ENCODE measurements at regions not wholly inside any gene's neighbourhood (a gene's known extent, or its start where the extent isn't known, plus 50 kb on each side); places are given as distances from the start of the nearest gene placed in this dataset.
"Not testable (repeated sequence)": the region's sequence is repeated elsewhere in the genome, so short reads cannot be mapped to it uniquely, and the experiment has no call there.

DNA sequence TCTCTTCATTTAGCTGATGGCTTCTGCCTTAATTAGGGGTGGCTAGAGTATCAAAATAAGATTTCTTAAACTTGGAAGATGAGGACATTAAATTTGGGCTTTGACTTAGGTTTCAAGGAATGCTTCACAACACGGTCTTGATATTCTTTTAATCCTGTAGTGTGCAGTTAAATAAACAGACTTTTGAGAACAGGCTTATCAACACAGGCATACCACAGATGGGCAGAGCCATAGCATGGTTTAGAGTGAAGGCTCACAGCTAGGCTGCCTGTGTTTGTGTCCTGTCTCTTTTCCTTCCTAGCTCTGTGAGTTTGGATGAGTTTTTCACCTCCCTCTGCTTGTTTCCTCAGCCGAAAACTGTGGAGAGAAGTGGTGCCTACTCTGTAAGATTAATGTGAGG is 102.3 kb upstream of the IPO9 start:
- DNase-seq (ENCODE audit: low read depth), result no peak

DNA sequence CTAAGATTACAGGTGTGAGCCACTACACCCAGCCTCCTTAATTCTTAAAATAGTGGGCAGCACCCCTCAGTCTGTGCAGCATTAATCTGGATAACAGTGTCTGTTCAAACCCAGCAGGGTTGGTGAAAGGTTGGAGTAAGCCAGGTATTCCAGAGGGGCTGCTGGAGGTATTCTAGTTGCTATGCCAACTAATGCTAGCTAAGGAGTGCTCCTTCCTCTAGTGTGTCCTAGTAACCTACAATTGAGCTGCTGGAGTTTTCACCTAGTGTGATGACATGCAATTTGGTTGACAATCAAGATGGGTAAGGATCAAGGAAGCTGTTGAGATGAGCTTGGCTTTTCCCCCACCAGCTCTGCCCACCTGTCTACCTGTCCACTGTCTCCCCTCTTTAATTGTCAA is 100.2 kb upstream of the IPO9 start:
- no peak for DNase-seq (ENCODE audit: low read depth)

- DNase-seq (ENCODE audit: low read depth), result no peak
Observed at GRCh38 chr1:201729973-201730608, 98.9 kb upstream of the IPO9 start.

DNA sequence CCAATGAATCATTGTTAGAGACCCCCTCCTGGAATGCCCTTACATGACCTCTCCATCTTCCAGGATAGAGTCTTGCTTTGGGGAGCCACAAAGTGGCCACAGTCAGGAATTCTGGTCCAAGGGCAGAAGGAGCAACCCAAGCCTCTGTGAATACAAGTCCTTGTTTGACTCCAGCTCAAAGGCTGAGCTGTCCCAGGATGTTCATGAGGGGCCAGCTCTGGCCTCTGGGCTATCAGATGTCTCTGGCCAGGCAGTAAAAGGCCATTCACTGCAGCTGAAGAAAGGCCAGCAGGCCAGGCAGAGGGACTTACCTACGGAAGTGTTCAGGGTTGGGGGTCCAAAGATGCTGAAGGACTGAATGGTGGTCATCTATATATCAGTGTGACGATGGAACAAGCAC is 98.3 kb upstream of the IPO9 start:
- DNase-seq (ENCODE audit: low read depth), result no peak

DNA sequence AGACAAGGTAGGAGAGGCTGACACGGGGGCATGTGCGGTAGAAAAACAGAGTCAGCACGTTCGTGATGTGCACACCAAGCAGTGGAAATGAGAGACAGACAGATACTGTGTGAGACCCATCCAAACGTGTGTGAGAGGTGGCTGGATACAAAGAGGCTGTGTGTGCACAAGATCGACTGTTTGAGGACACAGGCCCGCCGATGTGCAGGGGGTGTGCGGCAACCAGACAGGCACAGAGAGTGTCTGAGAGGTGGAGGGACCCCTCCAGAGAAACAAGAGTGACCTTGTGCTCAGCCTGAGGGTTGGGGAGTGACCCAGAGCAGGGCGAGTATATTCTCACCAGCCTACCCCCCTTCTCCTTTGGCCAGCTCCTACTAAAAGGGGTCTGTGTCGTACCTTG is 97.8 kb upstream of the IPO9 start:
- DNase-seq (ENCODE audit: low read depth), result no peak

- DNase-seq (ENCODE audit: low read depth), result no peak
Observed at GRCh38 chr1:201731592-201731991, 97.4 kb upstream of the IPO9 start.

GRCh38 chr1:201732351-201732750 is 96.6 kb upstream of the IPO9 start:
- no peak for DNase-seq (ENCODE audit: low read depth)

DNA sequence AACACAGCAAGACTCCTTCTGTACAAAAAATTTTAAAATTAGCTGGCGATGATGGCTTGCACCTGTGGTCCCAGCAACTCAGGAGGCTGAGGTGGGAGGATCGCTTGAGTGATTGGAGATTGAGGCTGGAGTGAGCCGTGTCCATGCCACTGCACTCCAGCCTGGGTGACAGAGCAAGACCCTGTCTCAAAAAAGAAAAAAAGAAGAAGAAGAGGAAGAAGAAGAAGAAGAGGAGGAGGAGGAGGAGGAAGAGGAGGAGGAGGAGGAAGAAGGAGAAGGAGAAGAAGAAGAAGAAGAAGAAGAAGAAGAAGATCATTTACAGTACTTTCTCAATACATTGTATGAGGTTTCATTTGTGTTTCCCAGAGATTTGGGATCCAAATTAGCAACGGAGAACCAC is 94.7 kb upstream of the IPO9 start:
- DNase-seq (ENCODE audit: low read depth), result not testable (repeated sequence)

- DNase-seq (ENCODE audit: low read depth), result no peak
Observed at GRCh38 chr1:201734786-201735185, 94.2 kb upstream of the IPO9 start.

GRCh38 chr1:201736707-201737320 is 92.1 kb upstream of the IPO9 start:
- no peak for DNase-seq (ENCODE audit: low read depth)

- no peak for DNase-seq (ENCODE audit: low read depth)
Observed at GRCh38 chr1:201737352-201738060, 91.5 kb upstream of the IPO9 start.

DNA sequence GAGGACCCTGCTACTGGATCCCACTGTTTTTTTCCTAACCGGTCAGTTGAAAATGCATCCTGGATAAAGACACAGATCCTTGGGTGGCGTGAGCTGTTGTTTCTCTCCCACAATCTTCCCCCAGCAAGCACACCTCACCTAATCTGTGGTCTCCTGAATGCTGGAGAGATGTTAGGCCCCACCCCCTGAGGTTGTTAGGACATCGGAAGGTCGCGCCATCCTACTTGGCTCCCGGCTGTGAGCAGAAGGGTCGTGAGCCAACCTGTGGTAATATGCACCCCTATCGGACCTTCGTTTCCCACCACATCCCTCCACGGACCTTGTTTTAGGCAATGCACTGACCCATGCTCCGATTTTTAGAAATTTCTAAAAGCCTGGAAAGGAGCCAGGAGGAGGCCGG is 89.9 kb upstream of the IPO9 start:
- DNase-seq (ENCODE audit: low read depth), result no peak

GRCh38 chr1:201739492-201740085 is 89.4 kb upstream of the IPO9 start:
- peak; percentile 27 for DNase-seq (ENCODE audit: low read depth)

- DNase-seq (ENCODE audit: low read depth), result no peak
Observed at GRCh38 chr1:201740086-201740541, 88.8 kb upstream of the IPO9 start.

GRCh38 chr1:201740670-201741111 is 88.3 kb upstream of the IPO9 start:
- no peak for DNase-seq (ENCODE audit: low read depth)

DNA sequence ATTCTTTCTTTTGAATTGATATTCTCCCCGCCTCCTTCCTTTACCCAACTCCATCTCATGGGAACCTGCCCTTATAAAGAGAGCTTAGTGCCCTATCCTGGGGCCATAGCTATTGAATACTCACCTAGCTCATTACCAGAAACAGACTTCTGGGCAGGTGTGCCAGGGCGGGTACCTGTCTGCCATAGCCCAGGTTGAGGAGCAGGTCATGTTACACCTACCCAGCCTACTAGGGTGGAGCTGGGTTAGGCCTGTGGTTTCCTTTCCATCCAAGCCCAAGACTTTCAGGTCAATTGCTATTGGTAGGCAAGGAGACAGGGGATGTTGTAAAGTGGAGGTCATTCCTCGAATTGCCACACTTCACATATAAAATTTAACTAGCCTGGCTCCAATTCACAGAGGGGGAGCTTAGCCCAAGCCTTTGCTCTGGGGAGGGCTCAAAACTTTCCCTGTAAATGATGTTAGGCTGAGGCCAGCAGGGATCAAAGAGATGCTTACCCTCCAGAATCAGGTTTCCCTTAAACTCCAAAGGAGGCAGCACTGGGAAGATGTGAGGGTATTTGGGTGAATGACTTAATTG is 87.1 kb upstream of the IPO9 start:
- DNase-seq (ENCODE audit: low read depth), result no peak

DNA sequence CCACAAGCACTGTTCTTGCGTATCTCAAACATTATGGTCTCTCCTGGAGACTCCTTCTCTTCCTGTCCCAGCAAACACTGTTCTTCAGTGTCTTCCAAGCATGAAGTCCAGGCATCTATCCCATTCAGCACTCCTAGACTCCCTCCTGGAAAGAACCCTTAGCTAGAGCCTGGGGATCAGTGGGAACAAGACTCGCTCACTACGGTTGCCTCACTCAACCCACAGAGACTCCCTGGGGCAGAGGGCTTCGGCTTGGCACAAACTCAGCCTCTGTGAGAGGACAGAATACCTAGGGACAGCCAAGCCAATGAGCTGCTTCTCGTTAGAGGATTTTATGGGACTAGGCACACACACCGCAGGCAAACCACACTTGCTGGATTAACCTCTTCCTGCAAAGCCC is 86.5 kb upstream of the IPO9 start:
- no peak for DNase-seq (ENCODE audit: low read depth)

DNA sequence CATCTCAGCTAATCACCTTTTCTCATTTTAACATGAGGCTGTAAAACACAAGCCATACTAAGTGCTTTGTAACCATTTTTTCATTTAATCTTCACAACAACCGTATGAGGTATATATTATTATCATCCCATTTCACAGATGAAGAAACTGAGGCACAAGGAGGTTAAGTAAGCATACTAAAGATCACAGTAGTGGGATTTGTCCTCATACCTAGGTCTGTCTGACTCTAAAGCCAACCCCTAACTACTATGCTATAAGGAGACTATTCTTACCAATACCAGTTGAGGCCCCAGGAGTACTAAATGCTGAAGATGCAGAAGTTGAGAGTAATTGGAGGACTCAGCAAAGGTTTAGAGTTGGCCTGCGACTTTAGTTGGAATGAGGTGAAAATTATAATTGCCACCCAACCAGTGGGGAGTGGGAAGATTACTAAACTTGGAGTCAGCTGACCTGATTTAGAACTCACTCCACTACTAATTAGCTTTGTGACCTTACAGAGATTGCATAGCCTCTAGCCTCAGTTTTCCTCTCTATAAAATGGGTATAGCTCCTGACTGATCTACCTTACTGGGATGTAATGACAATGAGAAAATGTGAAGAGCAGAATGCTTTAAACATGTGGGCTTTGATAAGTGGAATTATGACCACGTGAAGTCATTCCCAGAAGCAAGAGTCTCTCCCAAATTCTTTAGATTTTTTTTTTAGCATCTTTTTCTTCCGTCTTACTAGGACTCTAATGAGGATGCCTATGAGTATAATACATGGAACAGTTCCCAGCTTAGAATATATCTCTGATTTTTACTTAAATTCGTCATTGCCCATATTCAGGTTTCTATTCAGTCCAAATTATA is 85.8 kb upstream of the IPO9 start:
- no peak for DNase-seq (ENCODE audit: low read depth)

- DNase-seq (ENCODE audit: low read depth), result no peak
Observed at GRCh38 chr1:201745023-201745422, 83.9 kb upstream of the IPO9 start.

DNA sequence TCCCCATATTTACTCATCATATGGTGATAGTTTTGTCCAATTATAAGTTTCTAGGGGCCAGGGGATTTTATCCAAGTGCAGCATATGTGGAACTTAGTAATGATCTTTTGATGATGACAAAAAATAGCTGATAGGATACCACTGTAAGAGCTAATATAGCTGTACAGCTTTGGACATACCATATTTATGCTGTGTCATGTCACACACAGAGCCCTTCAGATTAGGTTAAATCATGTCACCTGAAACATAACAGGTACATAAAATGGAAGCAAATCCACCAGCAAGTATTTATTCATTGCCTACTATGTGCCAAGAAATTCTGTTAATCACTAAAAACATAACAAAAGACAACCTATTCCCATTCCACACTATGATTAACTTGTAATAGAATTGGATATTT is 82.8 kb upstream of the IPO9 start:
- no peak for DNase-seq (ENCODE audit: low read depth)

- DNase-seq (ENCODE audit: low read depth), result no peak
Observed at GRCh38 chr1:201747261-201747660, 81.7 kb upstream of the IPO9 start.

GRCh38 chr1:201748335-201748734 is 80.6 kb upstream of the IPO9 start:
- DNase-seq (ENCODE audit: low read depth), result no peak
